ENCODE measurements at regions not wholly inside any gene's neighbourhood (a gene's known extent, or its start where the extent isn't known, plus 50 kb on each side); places are given as distances from the start of the nearest gene placed in this dataset.

- no peak overlapping the region for H3K4me3 ChIP-seq (replicated peaks in 1 of 2; ENCODE audit: low read depth in 1 of 2, low read length in 2 of 2)
- intact Hi-C loops (cut with micrococcal nuclease) = no loop called here
- CTCF ChIA-PET = no interaction called here
- H3K4me2 ChIP-seq (ENCODE audit: low read length) = no peak overlapping the region
- POLR2A ChIA-PET = no interaction called here
- RAD21 ChIA-PET (ENCODE audit: low non-redundant PET in 1 of 2, low total read pairs in 2 of 2, uncharacterized antibody in 2 of 2, unreplicated experiment in 2 of 2) = interaction anchor here in 1 of 2 experiments (0.7 kb wide), 1 partner anchor 36 kb away, joined by 3 read pairs; no protein-coding TSS in a partner anchor
- TF ChIP-seq CBX3 (IDR thresholded peaks at IDR 0.05; ENCODE audit: low read depth) = no peak
- no peak for TF ChIP-seq MAX (IDR thresholded peaks at IDR 0.05)
- no peak for TF ChIP-seq RAD21 (IDR thresholded peaks at IDR 0.05; ENCODE audit: low read depth)
- no peak overlapping the region for H2AFZ ChIP-seq (ENCODE audit: low read depth, low read length, poor library complexity, severe bottlenecking)
- ATAC-seq (no peak), DNase-seq (ENCODE audit: low read depth, low spot score) (no peak)
- no peaks in the 10 kb centered on the region for H3K27me3 ChIP-seq (ENCODE audit: insufficient read depth, low read length)
- H3K4me1 ChIP-seq (ENCODE audit: control insufficient read depth in 1 of 2, insufficient read depth in 2 of 2, low read length in 2 of 2) = no peaks in the 10 kb centered on the region
- no peaks in the 10 kb centered on the region for H4K20me1 ChIP-seq (ENCODE audit: insufficient read depth)
- no peaks in the 10 kb centered on the region for H3K36me3 ChIP-seq (ENCODE audit: control insufficient read depth in 1 of 2, insufficient read depth in 2 of 2, low read length in 2 of 2)
- no peak overlapping the region for H3K9ac ChIP-seq (ENCODE audit: low read length)
- no TSS peak for BruUV-seq (replicated peaks)
- no peak overlapping the region for H3K27ac ChIP-seq (ENCODE audit: low read depth, low read length)
- H3K79me2 ChIP-seq (ENCODE audit: insufficient read depth, low read length) = no peaks in the 10 kb centered on the region
- H3K9me2 ChIP-seq (ENCODE audit: insufficient read depth) = no peaks in the 10 kb centered on the region
- H3K9me3 ChIP-seq (ENCODE audit: control insufficient read depth in 1 of 2, insufficient read depth in 1 of 2, low read depth in 1 of 2, low read length in 2 of 2) = no peaks in the 10 kb centered on the region
Measured at GRCh38 chr7:22675917-22676343, 51.1 kb upstream of the IL6 start.

- Histone ChIP-seq H3K9me2 (ENCODE audit: insufficient read depth) (no peaks in the 10 kb centered on the region), H3K4me3 (replicated peaks in 1 of 2; ENCODE audit: low read depth in 1 of 2, low read length in 2 of 2) (no peak overlapping the region), H3K27ac (ENCODE audit: low read depth, low read length) (no peak overlapping the region), H3K4me2 (ENCODE audit: low read length) (no peak overlapping the region), H3K27me3 (ENCODE audit: insufficient read depth, low read length) (no peaks in the 10 kb centered on the region), H3K36me3 (ENCODE audit: control insufficient read depth in 1 of 2, insufficient read depth in 2 of 2, low read length in 2 of 2) (no peaks in the 10 kb centered on the region), H3K9ac (ENCODE audit: low read length) (no peak overlapping the region), H3K79me2 (ENCODE audit: insufficient read depth, low read length) (no peaks in the 10 kb centered on the region), H2AFZ (ENCODE audit: low read depth, low read length, poor library complexity, severe bottlenecking) (no peak overlapping the region), H3K4me1 (ENCODE audit: control insufficient read depth in 1 of 2, insufficient read depth in 2 of 2, low read length in 2 of 2) (no peaks in the 10 kb centered on the region), H3K9me3 (ENCODE audit: control insufficient read depth in 1 of 2, insufficient read depth in 1 of 2, low read depth in 1 of 2, low read length in 2 of 2) (no peaks in the 10 kb centered on the region), H4K20me1 (ENCODE audit: insufficient read depth) (no peaks in the 10 kb centered on the region)
- TF ChIP-seq POLR2AphosphoS5 (IDR thresholded peaks at IDR 0.05; ENCODE audit: low read depth, low read length) (no peak), EZH2phosphoT487 (IDR thresholded peaks at IDR 0.05; ENCODE audit: borderline replicate concordance) (no peak), SIN3A (IDR thresholded peaks at IDR 0.05; ENCODE audit: low read depth) (no peak), SP1 (IDR thresholded peaks at IDR 0.05; ENCODE audit: low read depth) (no peak)
- ChIA-PET CTCF (no interaction called here), POLR2A (no interaction called here), RAD21 (ENCODE audit: low non-redundant PET in 1 of 2, low total read pairs in 2 of 2, uncharacterized antibody in 2 of 2, unreplicated experiment in 2 of 2) (interaction anchor here (0.7 kb wide), 2 partner anchors 36 to 405 kb away, joined by 3 to 4 read pairs; no protein-coding TSS in a partner anchor)
- no TSS peak for BruUV-seq (replicated peaks)
- intact Hi-C loops (cut with micrococcal nuclease) = no loop called here
- DNase-seq (ENCODE audit: low read depth, low spot score) = no peak
- no peak for ATAC-seq
Measured at GRCh38 chr7:22675421-22675820, 51.6 kb upstream of the IL6 start.

Measured in HCT116 (cell line).